Activated T-helper 1 cell treated with Interleukin-2 at 50 U/mL for 16 hours (primary cell): ENCODE measurements at regions not wholly inside any gene's neighbourhood (a gene's known extent, or its start where the extent isn't known, plus 50 kb on each side); places are given as distances from the start of the nearest gene placed in this dataset.
"Not testable (repeated sequence)": the region's sequence is repeated elsewhere in the genome, so short reads cannot be mapped to it uniquely, and the experiment has no call there.

ENCODE experiments used
- DNase-seq: peaks from one replicate; pipeline ENCODE4 v3.0.0-alpha.2; 2020; ENCODE audit warnings: low read depth

DNA sequence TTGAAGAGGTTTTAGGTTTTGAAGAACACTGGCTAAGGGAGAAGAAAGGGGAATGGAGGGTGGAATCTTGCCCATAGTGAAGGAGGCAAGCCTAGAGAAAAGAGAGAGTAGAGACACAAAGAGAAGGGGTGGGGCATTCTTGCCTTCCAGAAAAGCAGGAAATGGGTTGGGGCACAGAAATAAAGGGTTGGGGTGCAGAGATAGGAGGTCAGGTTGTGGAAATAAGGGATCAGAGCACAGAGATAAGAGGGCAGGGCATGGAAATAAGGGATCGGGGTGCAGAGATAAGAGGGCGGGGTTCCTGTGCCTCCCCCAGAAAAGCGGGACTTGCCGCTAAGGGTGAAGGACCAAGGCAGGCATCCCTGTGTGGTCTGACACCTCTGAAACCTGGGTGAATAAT, 69.9 kb downstream of the ALG1L2 start:
- DNase-seq = not testable (repeated sequence)

DNA sequence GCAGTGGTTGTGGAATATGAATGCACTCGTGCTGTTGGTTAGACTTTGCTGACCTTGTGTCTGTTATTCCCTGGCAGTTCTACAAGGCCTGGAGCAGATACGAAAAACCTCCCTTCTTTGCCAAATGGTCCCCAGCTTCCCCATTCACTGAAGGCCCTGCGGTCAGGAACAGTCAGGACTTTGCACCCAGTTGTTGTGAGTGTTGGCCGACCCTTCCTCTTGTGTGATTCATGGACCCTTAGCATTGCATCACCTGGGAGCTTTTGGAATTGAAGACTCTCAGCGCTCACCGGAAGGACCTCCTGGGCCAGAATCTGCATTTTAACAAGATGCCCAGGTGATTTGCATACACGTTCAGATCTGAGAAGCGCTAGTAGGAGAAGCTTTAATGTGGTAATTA, 71.6 kb downstream of the ALG1L2 start:
- DNase-seq = not testable (repeated sequence)

DNA sequence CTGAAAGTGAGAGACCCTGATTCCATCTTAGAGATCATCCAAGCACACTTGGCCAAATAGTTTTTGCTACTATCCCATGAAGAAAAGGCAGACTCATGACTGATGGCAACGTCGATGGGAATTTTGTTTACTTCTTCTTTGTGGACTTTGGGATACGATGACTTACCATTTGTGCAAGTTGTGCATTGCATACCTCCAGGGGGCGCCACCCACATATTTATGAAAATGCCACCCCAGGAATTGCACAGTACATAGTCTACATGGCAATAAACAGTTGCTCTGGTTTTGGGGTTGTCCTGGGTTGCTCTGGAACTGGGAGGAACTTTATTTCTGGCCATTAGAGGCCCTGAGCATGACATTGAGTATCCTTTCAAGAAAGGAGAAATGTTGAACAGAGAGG, 73.8 kb downstream of the ALG1L2 start:
- DNase-seq = not testable (repeated sequence)

DNA sequence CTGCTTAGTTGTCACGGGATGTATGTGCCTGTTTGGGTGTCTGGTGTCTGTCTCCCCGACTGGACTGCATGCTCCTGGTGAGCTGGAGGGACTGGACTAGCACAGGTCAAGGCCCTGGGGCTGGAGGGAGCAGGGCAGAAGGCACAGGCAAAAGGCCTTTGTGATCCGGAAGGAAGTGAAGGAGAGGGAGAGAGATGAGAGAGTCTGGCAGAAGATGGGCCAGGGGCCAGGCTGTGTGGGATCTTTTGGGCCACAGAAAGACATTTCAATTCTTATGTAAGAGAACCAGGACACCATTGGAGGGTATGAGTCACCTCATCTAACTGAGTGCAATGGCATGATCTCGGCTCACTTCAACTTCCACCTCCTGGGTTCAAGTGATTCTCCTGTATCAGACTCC, 85.2 kb downstream of the ALG1L2 start:
- DNase-seq = not testable (repeated sequence)

DNA sequence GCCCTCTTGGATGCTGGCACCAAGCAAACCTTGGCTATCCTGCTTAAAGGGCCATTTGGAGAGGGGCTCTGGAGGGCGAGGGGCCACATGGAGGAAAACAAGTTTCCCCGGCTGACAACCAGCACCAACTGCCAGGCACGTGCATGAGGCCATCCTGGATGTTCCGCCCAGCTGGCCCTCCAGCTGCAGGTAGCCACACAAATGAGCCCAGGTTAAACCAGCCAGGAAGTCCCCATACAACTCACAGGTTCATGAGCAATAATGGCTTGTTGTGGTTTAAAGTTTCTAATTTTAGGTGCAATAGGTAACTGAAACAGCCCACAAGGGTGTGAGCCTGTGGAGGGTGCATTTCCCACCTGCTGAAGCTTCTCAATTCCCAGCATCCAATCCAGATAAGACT, 93.6 kb downstream of the ALG1L2 start:
- DNase-seq = not testable (repeated sequence)

DNA sequence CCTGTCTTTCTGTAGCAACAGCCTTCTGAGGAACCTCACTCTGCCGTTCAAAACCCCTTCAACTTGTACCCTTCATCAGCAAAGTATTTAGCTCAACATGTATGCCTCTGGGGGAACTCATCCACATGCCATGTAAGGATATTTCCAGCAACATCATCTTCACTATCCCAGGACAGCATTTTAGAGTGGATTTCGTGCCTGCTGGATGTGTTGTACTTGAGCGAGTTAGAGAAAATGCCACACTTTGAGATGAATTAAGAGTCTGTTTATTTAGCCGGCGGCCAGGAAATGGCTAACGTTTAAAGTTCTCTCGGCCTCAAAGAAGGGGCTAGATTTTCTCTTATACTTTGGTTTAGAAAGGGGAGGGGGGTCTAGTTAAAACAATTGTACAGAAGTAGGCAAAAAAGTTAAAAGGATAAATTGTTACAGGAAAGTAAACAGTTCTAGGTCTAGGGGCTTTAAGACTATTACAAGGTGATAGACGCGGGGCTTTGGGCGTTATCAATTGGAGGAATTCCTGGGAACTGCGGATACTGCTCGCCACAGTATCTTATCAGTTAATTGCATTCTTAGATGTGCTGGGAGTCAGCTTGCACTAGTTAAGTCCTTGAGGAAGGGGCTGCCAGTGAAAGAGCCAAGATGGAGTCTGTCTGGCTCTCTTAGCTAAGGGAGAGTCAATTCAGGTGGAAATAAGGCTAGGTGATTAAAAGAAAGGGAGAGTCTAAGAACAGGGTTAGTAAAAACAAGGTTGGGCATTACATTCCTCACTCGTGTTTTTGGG, 95.0 kb downstream of the ALG1L2 start:
- DNase-seq = not testable (repeated sequence)

DNA sequence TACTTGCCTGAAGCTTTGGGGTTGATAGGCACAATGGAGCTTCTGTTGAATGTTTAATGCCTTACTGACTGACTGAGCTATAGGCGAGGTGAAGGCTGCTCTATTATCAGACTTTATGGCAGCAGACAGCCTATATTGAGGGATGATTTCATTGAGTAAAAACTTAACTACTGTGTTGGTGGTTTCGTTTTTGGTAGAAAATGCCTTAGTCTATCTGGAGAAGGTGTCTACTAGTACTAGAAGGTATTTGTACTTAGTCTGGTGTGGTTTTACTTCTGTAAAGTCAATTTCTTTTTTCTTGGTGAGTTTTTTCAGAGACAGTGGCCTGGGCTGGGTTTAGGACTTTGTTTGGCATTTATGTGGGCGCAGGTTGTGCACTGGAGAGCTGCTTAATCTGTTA, 97.2 kb downstream of the ALG1L2 start:
- not testable (repeated sequence) for DNase-seq

DNA sequence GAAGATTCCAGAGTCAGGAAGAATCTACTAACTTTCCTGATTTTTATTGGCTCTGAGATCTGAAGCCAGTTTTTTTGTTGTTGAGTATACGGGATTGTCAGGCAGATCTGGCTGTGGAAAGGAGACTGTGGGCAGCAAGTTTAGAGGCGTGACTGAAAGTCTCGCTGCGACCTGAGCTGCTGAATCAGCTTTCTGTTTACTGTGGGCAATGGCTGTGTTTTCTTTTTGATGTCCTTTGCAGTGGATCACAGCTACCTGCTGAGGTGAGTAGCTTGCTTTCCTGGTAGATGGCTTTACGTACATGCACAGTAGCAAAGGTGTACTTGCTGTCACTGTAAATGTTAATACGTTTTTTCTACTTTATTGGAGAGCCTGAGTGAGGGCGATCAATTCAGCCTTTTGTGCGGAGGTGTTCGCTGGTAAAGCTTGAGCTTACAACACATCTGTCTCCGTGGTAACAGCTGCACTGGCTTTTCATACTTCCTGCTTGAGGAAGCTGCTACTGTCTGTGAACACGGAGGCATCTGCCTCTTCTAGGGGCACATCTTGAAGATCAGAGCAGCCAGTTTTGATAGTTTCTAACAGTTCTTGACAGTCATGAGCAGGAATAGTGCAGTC, 97.8 kb downstream of the ALG1L2 start:
- peak; percentile 20 for DNase-seq

DNA sequence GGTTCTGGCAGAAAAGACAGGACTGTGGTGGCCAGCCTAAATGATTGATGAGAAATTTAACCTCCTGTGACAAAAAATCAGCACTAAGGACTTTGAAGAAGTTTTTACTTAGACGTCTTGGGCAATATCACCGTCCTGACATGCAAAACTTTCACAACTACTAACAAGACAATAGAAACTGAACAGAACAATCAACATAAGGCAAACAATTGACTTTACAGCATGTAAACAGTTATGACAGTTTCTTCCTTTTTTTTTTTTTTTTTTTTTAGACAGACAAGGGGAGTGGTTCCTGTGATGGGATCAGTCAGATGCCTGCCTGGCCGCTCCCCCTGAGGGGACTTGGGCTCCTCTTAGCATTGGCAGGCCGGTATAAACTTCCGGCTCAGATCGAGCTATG, 100.8 kb downstream of the ALG1L2 start:
- DNase-seq = not testable (repeated sequence)

DNA sequence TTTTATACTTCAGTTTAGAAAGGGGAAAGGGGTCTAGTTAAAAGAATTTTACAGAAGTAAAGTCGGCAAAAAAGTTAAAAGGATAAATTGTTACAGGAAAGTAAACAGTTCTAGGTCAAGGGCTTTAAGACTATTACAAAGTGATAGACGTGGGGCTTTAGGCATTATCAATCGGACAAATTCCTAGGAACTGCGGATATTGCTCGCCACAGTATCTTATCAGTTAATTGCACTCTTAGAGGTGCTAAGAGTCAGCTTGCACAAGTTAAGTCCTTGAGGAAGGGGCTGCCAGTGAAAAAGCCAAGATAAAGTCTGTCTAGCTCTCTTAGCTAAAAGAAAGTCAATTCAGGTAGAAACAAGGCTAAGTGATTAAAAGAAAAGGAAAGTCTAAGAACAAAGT, 102.1 kb downstream of the ALG1L2 start:
- DNase-seq = not testable (repeated sequence)

DNA sequence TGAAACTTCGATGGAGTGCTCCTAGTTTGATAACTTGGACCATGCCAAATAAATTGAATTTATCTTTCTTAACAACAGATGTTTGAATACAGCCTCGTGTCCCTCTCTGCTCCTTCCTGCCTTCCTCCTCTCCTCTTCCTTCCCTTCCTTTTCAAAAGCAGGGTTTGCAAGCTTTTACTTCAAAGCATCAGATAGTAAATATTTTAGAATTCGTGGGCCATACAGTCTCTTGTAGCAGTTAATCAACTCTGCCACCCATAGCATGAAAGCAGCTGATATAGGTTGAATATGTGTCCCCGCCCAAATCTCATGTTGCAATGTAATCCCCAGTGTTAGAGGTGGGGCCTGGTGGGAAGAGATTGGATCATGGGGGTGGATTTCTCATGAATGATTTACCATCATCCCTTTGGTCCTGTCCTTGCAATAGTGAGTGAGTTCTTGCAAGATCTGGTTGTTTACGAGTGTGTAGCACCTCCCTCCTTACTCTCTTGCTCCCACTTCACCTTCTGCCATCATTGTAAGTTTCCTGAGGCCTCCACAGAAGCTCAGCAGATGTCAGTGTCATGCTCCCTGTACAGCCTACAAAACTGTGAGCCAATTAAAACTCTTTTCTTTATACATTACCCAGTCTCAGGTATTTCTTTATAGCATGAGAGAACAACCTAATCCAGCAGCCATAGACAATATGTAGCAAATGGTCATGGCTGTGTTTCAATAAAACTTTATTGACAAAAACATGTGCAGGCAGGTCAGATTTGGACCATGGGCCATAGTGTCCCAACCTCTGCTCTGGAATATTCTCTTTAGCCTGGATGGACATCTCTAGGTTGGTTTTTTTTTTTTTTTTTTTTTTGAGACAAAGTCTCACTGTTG, 102.8 kb downstream of the ALG1L2 start:
- DNase-seq = not testable (repeated sequence)

DNA sequence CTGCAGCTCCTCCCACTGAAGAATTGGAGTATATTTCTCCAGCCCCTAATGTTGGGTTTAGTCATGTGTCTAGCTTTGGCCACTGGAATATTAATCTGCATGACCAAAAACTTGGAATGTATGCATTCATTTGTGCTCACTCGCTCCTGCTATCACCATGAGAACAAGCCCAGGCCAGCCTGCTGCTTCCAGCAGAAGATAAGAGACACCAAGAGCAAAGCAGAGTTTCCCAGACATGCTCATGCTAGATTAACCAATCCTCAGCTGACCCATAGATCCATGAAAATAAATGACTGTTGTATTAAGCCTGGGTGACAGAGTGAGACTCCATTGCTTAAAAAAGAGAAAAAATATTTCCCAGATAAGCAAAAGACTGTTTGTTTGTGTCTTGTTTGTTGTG, 119.6 kb downstream of the ALG1L2 start:
- not testable (repeated sequence) for DNase-seq

DNA sequence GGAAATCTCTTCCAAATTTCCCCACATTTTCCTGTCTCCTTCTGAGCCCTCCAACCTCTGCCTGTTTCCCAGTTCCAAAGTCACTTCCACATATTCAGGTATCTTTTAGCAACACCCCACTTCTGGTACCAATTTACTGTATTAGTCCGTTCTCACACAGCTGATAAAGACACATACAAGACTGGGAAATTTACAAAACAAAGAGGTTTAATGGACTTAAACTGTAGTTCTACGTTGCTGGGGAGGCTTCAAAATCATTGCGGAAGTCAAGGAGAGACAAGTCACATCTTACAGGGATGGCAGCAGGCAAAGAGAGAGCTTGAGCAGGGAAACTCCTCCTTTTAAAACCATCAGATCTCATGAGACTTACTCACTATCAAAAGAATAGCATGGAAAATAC, 122.0 kb downstream of the ALG1L2 start:
- DNase-seq = not testable (repeated sequence)

DNA sequence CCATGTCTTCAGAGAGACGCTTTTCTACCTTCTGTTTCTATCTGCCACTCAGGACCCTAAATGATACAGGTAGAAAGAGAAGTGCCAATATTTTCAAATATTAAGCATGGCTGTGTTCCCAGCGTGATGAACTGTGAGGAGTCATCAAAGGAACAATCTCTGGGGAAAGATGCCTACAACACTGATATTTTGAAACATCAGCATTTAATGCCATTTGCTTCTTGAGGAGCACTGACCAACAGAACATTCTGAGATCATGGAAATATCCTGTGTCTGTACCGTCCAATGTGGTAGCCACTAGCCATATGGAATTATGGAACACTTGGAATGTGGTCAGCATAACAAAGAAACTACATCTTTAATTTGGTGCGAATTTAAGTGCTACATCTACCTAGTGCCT, 117.9 kb upstream of the COL6A5 start:
- DNase-seq = no peak

DNA sequence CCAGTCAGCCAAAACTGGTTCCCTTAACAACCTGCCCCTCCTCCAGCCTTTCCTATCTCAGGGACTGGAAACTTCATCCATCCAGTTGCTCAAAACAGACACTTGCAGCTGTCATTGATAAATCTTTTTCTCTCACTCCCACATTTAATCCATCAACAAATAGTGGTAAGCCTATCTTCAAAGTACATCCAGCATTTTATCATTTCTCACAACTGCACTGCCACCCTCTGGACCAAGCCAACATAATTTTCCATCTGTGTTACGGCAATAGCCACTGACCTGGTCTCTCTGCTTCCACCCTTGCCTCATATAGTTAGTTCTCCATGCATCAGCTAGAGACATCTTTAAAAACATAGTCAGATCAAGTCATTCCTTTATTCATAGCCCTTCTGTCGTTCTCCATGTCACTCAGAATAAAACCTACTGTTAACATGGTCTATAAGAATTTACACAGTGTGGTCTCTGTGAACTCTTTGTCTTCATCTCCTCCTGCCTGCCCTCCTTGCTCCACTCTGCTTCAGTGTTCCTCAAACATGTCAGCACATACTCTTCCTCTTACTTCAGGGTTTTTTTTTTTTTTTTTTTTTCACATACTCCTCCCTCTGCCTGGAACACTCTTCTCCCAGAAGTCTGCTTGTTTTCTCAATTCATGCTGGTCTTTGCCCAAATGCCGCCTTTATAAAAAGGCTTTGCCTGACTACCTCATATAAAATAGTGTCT, 102.5 kb upstream of the COL6A5 start:
- DNase-seq = no peak

DNA sequence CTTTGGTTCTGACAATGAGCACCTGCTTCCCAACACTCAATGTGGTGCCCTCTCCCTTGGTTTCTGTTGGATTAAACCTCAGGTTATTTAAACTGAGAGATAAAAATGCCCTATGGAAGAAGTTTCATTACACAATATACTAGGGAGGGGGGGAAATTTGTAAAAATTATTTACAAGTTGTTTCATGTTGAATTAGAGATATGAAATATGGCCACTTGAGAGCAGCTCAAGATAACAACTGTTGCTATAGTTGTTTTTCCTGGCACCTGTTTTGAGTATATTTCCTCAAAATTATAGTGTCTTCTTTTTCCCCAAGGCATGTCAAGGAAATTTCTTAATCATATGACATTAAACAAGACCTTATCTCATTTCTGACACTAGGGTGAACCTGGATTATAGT, 101.7 kb upstream of the COL6A5 start:
- no peak for DNase-seq

DNA sequence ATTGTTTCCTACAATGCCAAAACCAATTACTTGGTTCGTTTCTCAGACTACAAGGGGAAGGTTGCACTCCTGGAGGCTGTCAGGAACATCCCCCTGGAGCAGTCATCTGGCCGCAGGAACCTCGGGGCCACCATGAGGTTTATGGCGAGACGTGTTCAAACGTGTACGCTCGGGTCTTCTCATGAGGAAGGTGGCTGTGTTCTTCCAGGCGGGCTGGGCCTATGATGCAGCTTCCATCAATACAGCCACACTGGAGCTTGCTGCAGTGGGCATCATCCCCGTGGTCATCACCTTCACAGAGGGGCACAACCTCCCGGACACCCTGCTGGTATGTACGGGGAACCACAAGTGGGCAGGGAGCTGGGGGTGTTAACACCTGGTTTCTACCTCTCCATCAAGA, 94.5 kb upstream of the COL6A5 start:
- no peak for DNase-seq

DNA sequence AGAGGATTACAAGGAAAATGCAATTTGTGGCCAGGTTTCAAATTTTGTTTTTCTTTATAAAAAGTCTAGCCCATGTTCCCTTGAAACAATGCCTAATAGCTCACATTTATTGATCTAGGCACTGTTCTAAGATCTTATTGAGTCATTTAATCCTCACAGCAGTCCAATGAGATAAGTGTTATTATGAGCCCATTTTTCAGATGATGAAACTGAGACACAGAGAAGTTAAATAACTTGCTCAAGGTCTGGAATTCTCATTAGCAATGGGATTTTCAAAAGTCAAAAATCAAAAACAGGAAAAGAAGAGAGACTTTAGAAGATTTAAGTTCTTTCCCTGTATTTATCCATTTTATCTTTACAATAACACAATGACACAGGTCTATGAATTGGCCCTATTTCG, 90.0 kb upstream of the COL6A5 start:
- DNase-seq = no peak

DNA sequence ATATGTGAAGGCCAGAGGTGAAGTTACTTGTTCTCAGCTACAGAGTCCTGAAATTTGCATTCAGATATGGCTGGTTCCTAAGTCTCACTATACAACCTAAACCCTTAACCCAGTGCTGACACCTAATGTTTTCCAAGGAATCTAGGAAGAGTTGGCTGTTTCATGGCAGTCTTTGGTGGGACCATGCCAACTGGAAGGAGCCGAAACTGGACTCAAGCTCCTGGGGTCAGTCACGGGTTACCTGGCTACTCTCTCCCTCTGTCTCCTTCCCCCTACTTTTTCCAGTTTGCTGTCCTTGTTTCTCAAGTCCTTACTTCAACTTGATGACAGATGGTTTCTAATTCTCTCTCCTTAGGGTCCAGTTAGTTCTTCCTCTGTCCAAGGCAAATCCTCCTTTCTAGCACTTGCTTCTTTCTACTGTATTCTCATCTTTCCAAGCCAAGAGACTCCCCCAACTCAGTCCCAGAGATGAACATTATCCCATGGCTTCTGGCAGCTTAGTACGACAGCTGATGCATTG, 88.6 kb upstream of the COL6A5 start:
- DNase-seq = no peak

DNA sequence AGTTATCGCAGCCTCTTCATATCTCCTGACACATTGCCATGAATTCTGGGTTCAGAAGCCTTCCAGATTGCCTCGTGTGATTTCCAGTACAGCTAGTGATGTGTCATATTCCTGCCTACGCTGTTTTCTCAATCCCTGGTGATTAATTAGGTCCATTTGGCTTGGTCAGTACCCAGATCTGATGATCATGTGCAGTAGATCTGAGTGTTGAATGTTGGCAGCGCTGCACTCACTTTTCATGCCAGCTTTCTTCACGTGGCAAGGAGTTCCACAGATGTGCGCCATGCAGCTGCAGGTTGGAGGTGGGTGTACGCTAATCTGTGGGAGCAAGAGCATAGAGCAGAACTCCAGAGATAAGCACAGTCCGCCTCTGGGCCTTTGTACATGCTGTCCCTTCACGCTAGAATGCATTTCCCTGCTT, 86.9 kb upstream of the COL6A5 start:
- no peak for DNase-seq

DNA sequence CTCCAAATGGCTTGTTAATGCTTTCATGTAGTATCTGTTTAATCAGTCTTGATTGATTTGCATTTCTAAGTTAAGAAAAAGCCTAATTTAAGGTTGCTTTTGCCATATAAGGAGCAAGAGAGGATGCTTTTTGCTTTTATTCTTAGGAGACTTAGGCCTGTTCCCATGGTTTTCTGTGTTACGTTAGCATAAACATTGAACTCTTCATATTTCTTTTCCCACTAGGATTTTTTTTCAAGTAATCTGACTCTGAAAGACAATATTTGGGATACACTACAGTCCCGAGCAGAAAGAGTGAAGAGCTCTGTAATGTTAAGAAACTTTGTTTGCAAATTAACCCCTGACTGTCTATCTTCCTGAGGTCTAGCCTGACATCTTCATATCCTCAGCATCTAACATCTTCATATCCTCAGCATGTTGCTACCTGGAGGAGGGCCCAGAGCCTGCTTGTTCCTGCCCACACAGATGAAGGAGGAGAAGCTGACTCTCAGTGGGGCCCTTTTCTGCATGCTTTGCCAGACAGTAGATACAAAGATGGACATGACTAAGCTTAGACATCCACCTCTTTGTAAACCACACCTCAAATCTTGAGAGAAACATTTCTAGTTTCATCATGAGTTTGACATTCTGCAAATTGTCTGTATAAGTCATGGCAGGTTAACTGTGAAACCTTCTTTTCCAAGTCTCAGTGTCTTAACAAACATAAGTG, 86.2 kb upstream of the COL6A5 start:
- DNase-seq = no peak
